Hepatocyte (in vitro differentiated cells): ENCODE measurements at regions not wholly inside any gene's neighbourhood (a gene's known extent, or its start where the extent isn't known, plus 50 kb on each side); places are given as distances from the start of the nearest gene placed in this dataset.

ENCODE experiments used
- CTCF ChIP-seq: fragments of 200-600 bp; sonication (generic); IDR thresholded peaks from 2 replicates; pipeline ENCODE4 v1.5.1; 2016; ENCODE audit warnings: antibody characterized with exemption, mild to moderate bottlenecking; ENCODE audit not compliant: poor library complexity
- EZH2 ChIP-seq: fragments of 200-600 bp; sonication (generic); IDR thresholded peaks from 2 replicates; pipeline ENCODE4 v1.6.1; 2016; ENCODE audit warnings: antibody characterized with exemption, mild to moderate bottlenecking, borderline replicate concordance
- EZH2phosphoT487 ChIP-seq: fragments of 200-600 bp; sonication (generic); IDR thresholded peaks from one replicate; pipeline ENCODE4 v1.6.1; 2018; ENCODE audit warnings: antibody characterized with exemption, mild to moderate bottlenecking, low read depth, moderate library complexity; ENCODE audit not compliant: unreplicated experiment, severe bottlenecking

- TF ChIP-seq CTCF = no peak
- TF ChIP-seq EZH2phosphoT487 = no peak
- TF ChIP-seq EZH2 = no peak
Measured at GRCh38 chr1:17923666-17924065, 168.5 kb downstream of the ACTL8 start.
